Osteocyte (in vitro differentiated cells): ENCODE measurements at regions not wholly inside any gene's neighbourhood (a gene's known extent, or its start where the extent isn't known, plus 50 kb on each side); places are given as distances from the start of the nearest gene placed in this dataset.
A peak's percentile ranks its signal among the peaks of the same experiment; 100 is the strongest.

Source experiments
- DNase-seq: peaks from one replicate; pipeline ENCODE4 v3.0.0; 2021; ENCODE audit warnings: mixed read lengths; ENCODE audit not compliant: unreplicated experiment; ENCODE audit errors: extremely low spot score
- H3K27ac Mint-ChIP-seq: one replicate; pipeline ENCODE4 v1.8.0; 2021; ENCODE audit warnings: mild to moderate bottlenecking, mixed read lengths; ENCODE audit not compliant: unreplicated experiment
- H3K27me3 Mint-ChIP-seq: one replicate; pipeline ENCODE4 v1.8.0; 2021; ENCODE audit warnings: mixed read lengths; ENCODE audit not compliant: unreplicated experiment
- H3K36me3 Mint-ChIP-seq: one replicate; pipeline ENCODE4 v1.8.0; 2021; ENCODE audit warnings: mixed read lengths; ENCODE audit not compliant: unreplicated experiment
- H3K4me1 Mint-ChIP-seq: one replicate; pipeline ENCODE4 v1.8.0; 2021; ENCODE audit warnings: mixed read lengths; ENCODE audit not compliant: unreplicated experiment
- H3K4me3 Mint-ChIP-seq: one replicate; pipeline ENCODE4 v1.8.0; 2021; ENCODE audit warnings: mild to moderate bottlenecking, moderate library complexity, mixed read lengths; ENCODE audit not compliant: unreplicated experiment
- H3K9me3 Mint-ChIP-seq: one replicate; pipeline ENCODE4 v1.8.0; 2021; ENCODE audit warnings: mixed read lengths; ENCODE audit not compliant: unreplicated experiment
- TF ChIP-seq, protein P1 (sequence below): fragments of 200-600 bp; sonication (generic); IDR thresholded peaks from 2 replicates; pipeline ENCODE4 v1.5.0; 2021; ENCODE audit warnings: antibody characterized with exemption, mild to moderate bottlenecking, moderate library complexity

DNA sequence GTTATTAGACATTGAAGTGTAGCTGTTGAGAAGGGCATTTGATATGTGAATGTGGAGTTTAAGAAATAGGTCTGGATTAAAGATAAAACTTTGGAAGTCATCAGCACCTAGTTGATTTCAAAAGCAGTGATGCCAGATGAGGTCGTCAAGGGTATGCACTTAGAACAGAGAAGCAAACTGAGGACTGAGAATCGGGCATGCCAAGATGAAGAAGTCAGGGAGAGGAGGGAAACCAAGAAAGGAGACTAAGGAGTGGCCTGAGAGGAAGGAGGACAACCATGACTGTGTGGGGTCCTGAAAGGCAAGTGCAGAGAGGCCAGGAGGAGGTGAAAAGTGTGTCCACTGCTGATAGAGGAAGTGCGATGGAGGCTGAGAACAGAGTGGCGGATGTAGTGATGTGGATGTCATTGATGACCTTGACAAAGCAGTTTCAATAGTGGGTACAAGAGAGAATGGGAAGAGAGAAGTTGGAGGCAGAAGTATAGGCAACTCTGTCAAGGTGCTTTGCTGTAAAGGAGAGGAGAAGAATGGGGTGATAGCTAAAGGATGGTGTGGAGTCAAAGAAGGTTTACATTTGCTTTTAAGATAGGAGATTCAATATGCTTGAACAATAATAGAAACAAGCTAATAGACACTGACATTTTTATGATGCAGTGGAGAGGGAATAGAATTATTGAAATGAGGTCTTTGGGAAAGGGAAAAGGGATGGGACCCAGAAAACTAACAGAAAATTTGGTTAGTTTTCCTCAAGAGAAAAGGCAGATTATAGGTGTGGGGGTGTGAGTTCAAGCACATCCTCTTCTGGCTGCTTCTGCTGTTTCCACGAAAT lies 139.7 kb upstream of the TMEM170B start:
- H3K36me3 Mint-ChIP-seq: no peaks in the 10 kb centered on the region
- TF ChIP-seq, protein P1, sequence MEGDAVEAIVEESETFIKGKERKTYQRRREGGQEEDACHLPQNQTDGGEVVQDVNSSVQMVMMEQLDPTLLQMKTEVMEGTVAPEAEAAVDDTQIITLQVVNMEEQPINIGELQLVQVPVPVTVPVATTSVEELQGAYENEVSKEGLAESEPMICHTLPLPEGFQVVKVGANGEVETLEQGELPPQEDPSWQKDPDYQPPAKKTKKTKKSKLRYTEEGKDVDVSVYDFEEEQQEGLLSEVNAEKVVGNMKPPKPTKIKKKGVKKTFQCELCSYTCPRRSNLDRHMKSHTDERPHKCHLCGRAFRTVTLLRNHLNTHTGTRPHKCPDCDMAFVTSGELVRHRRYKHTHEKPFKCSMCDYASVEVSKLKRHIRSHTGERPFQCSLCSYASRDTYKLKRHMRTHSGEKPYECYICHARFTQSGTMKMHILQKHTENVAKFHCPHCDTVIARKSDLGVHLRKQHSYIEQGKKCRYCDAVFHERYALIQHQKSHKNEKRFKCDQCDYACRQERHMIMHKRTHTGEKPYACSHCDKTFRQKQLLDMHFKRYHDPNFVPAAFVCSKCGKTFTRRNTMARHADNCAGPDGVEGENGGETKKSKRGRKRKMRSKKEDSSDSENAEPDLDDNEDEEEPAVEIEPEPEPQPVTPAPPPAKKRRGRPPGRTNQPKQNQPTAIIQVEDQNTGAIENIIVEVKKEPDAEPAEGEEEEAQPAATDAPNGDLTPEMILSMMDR: no peak
- no peaks in the 10 kb centered on the region for H3K27me3 Mint-ChIP-seq
- H3K27ac Mint-ChIP-seq: no peak overlapping the region
- H3K4me1 Mint-ChIP-seq: peaks cover 18% of the 10 kb centered on the region
- no peak for DNase-seq
- H3K4me3 Mint-ChIP-seq: no peak overlapping the region
- no peaks in the 10 kb centered on the region for H3K9me3 Mint-ChIP-seq

DNA sequence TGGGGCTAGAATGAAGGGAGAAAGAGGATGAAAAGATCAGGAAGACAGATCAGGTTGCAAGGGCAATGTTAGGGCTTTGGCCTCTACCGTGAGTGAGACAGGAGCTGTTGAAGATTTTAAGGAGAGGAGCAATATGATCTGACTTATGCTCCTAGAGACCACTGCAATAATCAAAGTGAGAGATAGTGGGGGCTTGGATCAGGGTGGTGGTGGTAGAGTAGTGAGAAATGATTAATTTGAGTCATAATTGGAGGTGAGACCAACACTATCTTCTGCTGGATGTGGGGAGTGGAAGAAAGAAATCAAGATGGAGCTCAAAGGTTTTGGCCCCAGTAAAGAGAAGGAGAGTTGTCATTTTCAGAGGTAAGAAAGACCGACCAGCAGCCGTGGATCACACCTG lies 140.7 kb upstream of the TMEM170B start:
- no peaks in the 10 kb centered on the region for H3K27me3 Mint-ChIP-seq
- TF ChIP-seq, protein P1: no peak
- no peaks in the 10 kb centered on the region for H3K36me3 Mint-ChIP-seq
- H3K27ac Mint-ChIP-seq: no peak overlapping the region
- H3K4me3 Mint-ChIP-seq: no peak overlapping the region
- DNase-seq: no peak
- peaks cover 4% of the 10 kb centered on the region for H3K9me3 Mint-ChIP-seq
- H3K4me1 Mint-ChIP-seq: peaks cover 20% of the 10 kb centered on the region

DNA sequence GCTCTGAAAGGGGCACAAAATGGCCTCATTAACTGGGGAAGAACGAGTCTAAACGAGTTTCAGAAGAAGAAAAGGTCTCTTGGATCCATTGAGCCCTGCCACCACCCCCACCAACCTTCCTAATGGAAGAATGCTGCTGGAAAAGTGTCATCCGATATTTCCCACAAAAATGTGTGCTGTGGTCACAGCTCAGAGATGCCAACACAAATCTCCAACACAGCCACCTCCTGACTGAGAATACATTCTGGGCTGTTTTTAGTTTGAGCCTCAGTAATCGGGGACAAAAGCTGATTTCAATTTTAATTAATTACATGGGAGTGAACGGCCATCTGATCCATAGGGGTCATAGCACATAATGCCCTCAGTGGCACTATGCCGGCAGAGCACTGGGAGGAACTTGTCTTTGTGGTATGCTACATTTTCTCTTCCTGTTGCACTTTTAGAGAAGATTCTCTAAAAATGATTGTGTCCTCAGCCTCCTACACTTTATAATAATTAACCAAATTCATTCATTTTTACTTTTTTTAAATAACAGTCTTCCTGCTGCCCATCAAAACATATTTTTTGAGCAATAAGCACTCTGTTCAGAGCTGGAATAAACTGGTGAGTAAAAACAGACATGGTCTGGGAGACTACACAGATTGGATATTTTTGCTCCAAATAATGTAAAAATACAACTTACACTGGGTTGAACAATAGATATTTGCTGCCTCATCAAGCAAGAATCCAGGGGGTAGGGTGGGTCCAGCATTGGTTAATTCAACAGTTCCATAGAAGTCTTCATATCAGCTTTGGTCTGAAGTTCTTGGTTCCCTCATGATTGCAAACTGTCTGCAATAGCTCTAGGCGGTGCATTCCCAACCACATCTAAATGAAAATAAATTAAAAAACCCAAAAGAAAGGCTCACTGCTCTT lies 143.6 kb upstream of the TMEM170B start:
- no peak for DNase-seq
- Mint-ChIP-seq H3K4me3 (no peak overlapping the region), H3K27ac (peak overlapping the region; percentile 75), H3K9me3 (peaks cover 4% of the 10 kb centered on the region), H3K36me3 (no peaks in the 10 kb centered on the region), H3K4me1 (peaks cover 20% of the 10 kb centered on the region), H3K27me3 (no peaks in the 10 kb centered on the region)
- TF ChIP-seq, protein P1: no peak

DNA sequence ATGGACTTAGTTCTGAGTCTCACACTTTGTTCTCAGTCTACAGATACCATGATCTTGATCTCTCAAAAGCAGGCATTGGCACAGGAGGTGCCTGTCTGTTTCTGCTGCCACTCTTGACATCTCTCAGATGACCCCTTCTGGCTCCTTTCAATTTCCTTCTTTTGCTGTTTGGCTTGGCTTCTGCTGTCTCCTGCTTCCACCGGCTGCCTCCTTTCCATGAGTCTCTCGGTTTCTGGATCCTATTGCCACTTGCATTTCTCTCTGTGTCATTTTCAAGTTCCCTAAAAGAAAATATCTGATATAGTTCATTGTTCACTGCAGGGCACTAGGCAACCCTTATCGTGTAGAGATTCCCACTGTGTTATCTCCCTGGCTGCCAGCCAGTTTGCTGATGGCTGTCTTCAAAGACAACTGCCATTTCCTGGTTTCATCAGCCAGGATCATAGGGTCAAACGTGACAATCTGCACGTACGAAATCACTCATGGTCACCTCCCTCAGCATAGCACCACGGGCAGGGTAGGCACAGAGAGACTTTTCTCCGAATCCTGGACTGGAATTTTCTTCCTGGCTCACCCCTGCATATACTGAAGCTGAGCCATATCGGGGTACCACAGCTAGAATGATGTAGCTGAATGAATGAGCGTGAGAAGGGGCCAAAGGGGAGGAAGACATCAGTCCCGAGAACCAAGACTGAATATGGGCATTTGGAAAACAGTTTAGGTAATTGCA lies 144.6 kb upstream of the TMEM170B start:
- H3K4me1 Mint-ChIP-seq: peaks cover 20% of the 10 kb centered on the region
- TF ChIP-seq, protein P1: no peak
- no peak for DNase-seq
- H3K9me3 Mint-ChIP-seq: peaks cover 4% of the 10 kb centered on the region
- no peaks in the 10 kb centered on the region for H3K27me3 Mint-ChIP-seq
- H3K4me3 Mint-ChIP-seq: no peak overlapping the region
- no peak overlapping the region for H3K27ac Mint-ChIP-seq
- H3K36me3 Mint-ChIP-seq: no peaks in the 10 kb centered on the region
